GM18502 (cell line): ENCODE measurements at regions not wholly inside any gene's neighbourhood (a gene's known extent, or its start where the extent isn't known, plus 50 kb on each side); places are given as distances from the start of the nearest gene placed in this dataset.
"Not testable (repeated sequence)": the region's sequence is repeated elsewhere in the genome, so short reads cannot be mapped to it uniquely, and the experiment has no call there.

ENCODE experiments used
- ATAC-seq: cut with Tn5 transposase; IDR thresholded peaks from one replicate; pipeline ENCODE4 v1.9.1; 2021; ENCODE audit warnings: mild to moderate bottlenecking; ENCODE audit not compliant: unreplicated experiment, poor library complexity

- ATAC-seq, result no peak
Observed at GRCh38 chr5:13640270-13640669, 304.2 kb downstream of the DNAH5 start.

DNA sequence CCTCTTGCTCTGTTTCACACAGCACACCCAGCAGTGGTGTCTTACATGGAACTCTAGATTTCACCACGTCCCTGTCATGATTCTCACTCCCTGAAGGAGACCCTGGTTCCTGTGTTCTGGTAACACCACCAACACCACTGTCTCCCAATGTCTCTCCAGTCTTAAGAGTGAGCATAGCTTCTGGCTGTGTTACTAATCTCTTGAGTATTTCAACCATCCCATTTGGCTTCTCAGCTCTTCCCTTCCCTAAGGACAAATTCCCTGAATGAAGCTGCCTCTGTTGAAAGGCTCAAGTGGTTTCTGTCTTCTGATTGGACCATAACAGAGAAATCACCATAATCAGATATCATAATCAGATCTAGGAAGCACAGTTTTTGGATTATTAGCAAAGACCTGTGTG lies 311.8 kb downstream of the DNAH5 start:
- ATAC-seq, result no peak

GRCh38 chr5:13629218-13629617 lies 315.3 kb downstream of the DNAH5 start:
- ATAC-seq, result no peak

- ATAC-seq, result no peak
Observed at GRCh38 chr5:13627673-13628454, 316.6 kb downstream of the DNAH5 start.

DNA sequence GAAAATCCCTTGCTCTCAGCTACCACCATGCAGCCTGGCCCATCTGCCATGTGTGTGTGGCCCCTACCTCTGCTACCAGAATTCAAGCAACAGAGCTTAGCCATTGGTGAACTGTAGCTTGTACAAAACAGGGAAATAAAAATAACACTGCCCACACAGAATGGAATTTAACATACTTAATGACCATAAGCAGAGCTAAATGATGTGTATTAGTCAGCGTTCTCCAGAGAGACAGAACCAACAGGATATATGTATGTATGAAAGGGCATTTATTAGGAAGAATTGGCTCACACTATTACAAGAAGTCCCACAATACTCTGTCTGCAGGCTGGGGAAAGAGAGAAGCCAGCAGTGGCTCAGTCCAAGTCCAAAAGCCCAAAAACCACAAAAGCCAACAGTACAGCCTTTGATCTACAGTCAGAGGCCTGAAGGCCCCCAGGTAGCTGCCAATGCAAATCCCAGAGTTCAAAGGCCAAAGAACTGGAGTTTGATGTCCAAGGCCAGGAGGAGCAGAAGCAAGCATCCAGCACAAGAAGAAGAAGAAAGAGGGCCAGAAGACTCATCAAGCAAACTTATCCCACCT lies 318.8 kb downstream of the DNAH5 start:
- no peak for ATAC-seq

DNA sequence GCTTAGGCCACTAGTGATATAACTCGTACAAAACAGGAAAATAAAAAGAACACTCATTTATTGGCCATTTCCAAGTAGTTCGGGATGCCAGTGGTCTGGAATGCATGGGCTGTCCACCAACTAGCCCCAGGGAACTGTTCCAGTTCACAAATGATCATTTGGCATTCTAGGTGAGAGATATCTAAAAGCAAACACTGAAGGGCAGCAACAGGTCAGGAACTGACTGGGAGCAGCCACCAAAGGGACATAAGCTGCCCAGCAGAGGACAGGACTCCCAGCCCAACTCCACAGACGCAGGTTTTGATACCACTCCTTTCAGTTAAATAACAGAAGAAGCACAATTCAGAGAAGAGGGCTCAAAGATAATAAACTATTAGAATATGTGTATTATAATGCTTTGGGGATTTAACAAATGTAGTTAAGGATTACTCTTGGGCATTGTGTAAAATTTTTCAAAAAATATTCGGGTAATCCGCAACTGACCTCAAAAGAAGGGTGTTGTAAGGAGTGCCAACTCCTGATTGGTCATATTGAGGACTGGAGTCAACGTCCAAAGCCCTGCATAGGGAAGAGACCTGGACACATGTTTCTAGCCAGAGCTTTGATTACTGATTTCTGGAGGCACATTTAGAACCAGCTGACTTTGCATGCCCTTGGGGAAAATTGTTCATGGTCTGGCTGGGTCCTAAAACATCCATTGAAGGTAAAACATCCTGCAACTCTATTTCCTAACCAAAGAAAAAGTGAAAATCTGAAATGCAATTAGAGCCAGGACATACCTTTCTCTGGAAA lies 320.0 kb downstream of the DNAH5 start:
- ATAC-seq, result no peak

GRCh38 chr5:13613621-13614020 lies 330.9 kb downstream of the DNAH5 start:
- no peak for ATAC-seq

GRCh38 chr5:13611604-13612003 lies 332.9 kb downstream of the DNAH5 start:
- no peak for ATAC-seq

- no peak for ATAC-seq
Observed at GRCh38 chr5:13609504-13609903, 335.0 kb downstream of the DNAH5 start.

DNA sequence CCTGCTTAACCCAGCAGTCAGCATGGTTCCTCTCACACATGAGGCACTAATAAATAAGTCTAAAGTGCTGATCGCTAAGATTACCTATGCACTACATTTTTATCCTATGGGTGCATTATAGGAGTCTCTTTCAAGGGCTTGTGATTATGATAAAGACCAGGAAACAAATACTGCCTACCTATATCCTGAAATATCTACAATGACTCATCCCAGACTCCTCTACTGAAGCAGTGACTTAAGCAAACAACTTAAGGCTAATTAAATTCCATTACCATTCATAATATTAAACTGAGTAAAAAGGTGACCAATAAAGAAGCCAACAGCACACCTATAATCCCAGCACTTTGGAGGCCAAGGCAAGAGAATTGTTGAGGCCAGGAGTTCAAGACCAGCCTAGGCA lies 338.4 kb downstream of the DNAH5 start:
- no peak for ATAC-seq

GRCh38 chr5:13601112-13601511 lies 343.4 kb downstream of the DNAH5 start:
- ATAC-seq, result no peak

DNA sequence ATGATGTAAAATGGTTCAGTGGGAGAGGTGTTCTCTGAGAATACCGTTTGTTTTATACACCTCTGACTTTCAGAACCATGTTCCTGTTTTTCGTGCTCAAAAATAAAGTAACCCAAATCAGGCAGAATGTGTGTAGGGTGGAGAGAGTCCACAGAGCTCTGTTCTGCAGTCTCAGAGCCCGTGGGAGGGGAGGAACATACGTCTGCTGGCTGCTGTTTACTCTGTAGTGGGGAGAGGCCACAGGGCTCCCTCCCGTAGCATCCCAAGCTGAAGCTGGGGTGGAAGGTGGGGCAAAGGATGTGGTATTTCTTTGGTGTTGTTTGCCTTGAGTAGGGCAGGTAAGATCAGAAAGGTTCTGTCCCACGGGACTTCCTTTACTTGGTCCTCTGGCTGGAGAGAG lies 348.5 kb downstream of the DNAH5 start:
- ATAC-seq, result no peak

DNA sequence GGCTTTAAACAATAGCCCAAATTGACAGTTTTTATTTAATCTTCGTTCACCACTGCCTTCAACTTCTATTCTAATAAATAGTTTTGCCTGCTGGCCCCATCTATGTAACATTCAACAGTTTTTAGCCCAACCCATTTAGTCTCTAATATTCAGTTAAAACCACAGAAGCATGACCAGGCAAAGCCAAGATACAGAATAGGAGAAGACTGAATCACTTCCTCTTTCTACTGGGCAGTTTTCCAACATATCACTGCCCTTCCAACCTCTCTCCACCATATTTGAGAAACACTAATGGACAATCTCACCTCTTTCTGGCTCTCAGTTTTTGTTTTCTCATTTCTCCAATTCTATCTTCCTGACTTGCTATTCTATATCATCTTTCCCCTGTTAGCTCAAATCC lies 352.9 kb downstream of the DNAH5 start:
- no peak for ATAC-seq

- no peak for ATAC-seq
Observed at GRCh38 chr5:13585324-13585723, 359.2 kb downstream of the DNAH5 start.

- ATAC-seq, result no peak
Observed at GRCh38 chr5:13581914-13582313, 362.6 kb downstream of the DNAH5 start.

GRCh38 chr5:13581132-13581531 lies 363.4 kb downstream of the DNAH5 start:
- ATAC-seq, result no peak

- no peak for ATAC-seq
Observed at GRCh38 chr5:13580058-13580457, 364.4 kb downstream of the DNAH5 start.

GRCh38 chr5:13579091-13579490 lies 365.4 kb downstream of the DNAH5 start:
- not testable (repeated sequence) for ATAC-seq

DNA sequence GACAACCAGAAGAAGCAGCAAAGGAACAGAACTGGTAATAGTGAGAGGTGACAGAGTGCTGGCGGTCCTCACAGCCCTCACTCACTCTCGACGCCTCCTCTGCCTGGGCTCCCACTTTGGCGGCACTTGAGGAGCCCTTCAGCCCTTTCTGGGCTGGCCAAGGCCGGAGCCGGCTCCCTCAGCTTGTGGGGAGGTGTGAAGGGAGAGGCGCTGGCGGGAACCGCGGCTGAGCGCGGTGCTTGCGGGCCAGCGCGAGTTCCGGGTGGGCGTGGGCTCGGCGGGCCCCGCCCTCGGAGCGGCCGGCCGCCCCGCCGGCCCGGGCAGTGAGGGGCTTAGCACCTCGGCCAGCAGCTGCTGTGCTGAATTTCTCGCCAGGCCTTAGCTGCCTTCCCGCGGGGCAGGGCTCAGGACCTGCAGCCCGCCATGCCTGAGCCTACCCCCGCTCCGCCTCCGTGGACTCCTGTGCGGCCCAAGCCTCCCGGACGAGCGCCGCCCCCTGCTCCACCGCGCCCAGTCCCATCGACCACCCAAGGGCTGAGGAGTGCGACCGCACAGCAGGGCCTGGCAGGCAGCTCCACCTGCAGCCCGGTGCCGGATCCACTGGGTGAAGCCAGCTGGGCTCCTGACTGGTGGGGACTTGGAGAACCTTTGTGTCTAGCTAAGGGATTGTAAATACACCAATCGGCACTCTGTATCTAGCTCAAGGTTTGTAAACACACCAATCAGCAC lies 366.0 kb downstream of the DNAH5 start:
- ATAC-seq, result not testable (repeated sequence)

GRCh38 chr5:13574574-13574973 lies 369.9 kb downstream of the DNAH5 start:
- ATAC-seq, result no peak

GRCh38 chr5:13572163-13572562 lies 372.3 kb downstream of the DNAH5 start:
- no peak for ATAC-seq
